H9 (cell line): ENCODE measurements at regions not wholly inside any gene's neighbourhood (a gene's known extent, or its start where the extent isn't known, plus 50 kb on each side); places are given as distances from the start of the nearest gene placed in this dataset.

Experiments
- DNase-seq: peaks from one replicate; pipeline ENCODE4 v3.0.0-alpha.2; 2017
- H2AFZ ChIP-seq: one replicate; pipeline ENCODE4 v1.6.1; 2013; ENCODE audit warnings: mild to moderate bottlenecking, low read length, control low read depth, moderate library complexity
- H2AK5ac ChIP-seq: 2 replicates; pipeline ENCODE4 v1.6.1; 2013; ENCODE audit warnings: low read length, control low read depth, mixed read lengths; ENCODE audit not compliant: insufficient read length
- H2BK120ac ChIP-seq: one replicate; pipeline ENCODE4 v1.6.1; 2013; ENCODE audit warnings: low read depth, mild to moderate bottlenecking, low read length, control low read depth, inconsistent platforms; ENCODE audit not compliant: poor library complexity, severe bottlenecking
- H2BK12ac ChIP-seq: 2 replicates; pipeline ENCODE4 v1.6.1; 2013; ENCODE audit warnings: low read length, control low read depth, mixed read lengths, low read depth; ENCODE audit not compliant: insufficient read length
- H2BK15ac ChIP-seq: 2 replicates; pipeline ENCODE4 v1.6.1; 2013; ENCODE audit warnings: low read depth, low read length, control low read depth
- H2BK20ac ChIP-seq: one replicate; pipeline ENCODE4 v1.6.1; 2013; ENCODE audit warnings: low read depth, mild to moderate bottlenecking, low read length, control low read depth, inconsistent platforms; ENCODE audit not compliant: poor library complexity, severe bottlenecking
- H2BK5ac ChIP-seq: 2 replicates; pipeline ENCODE4 v1.6.1; 2013; ENCODE audit warnings: low read length, control low read depth, mixed read lengths; ENCODE audit not compliant: insufficient read length
- H3K14ac ChIP-seq: 2 replicates; pipeline ENCODE4 v1.6.1; 2013; ENCODE audit warnings: low read length, control low read depth; ENCODE audit not compliant: insufficient read depth
- H3K18ac ChIP-seq: 2 replicates; pipeline ENCODE4 v1.6.1; 2013; ENCODE audit warnings: low read depth, mild to moderate bottlenecking, mixed read lengths, low read length, control low read depth; ENCODE audit not compliant: insufficient read length
- H3K23ac ChIP-seq: 2 replicates; pipeline ENCODE4 v1.6.1; 2013; ENCODE audit warnings: low read length, control low read depth, mixed read lengths, low read depth; ENCODE audit not compliant: insufficient read length
- H3K23me2 ChIP-seq: 2 replicates; pipeline ENCODE4 v1.6.1; 2013; ENCODE audit warnings: low read depth, mild to moderate bottlenecking, mixed read lengths, low read length, control low read depth; ENCODE audit not compliant: insufficient read length, poor library complexity, severe bottlenecking
- H3K27ac ChIP-seq: 2 replicates; pipeline ENCODE4 v1.5.1; 2013; ENCODE audit warnings: low read length, control low read depth, mixed read lengths, low read depth; ENCODE audit not compliant: insufficient read length
- H3K27me3 ChIP-seq: 2 replicates; pipeline ENCODE4 v1.6.1; 2013; ENCODE audit warnings: low read length, control low read depth, inconsistent platforms; ENCODE audit not compliant: insufficient read depth
- H3K4ac ChIP-seq: 2 replicates; pipeline ENCODE4 v1.6.1; 2013; ENCODE audit warnings: low read depth, mild to moderate bottlenecking, control low read depth, inconsistent platforms, low read length, moderate library complexity
- H3K4me1 ChIP-seq: 2 replicates; pipeline ENCODE4 v1.6.1; 2013; ENCODE audit warnings: low read length, control low read depth, inconsistent platforms; ENCODE audit not compliant: insufficient read depth
- H3K4me2 ChIP-seq: 2 replicates; pipeline ENCODE4 v1.6.1; 2013; ENCODE audit warnings: low read length, control low read depth, mixed read lengths; ENCODE audit not compliant: insufficient read length, insufficient read depth
- H3K56ac ChIP-seq: 2 replicates; pipeline ENCODE4 v1.6.1; 2013; ENCODE audit warnings: low read depth, mild to moderate bottlenecking, mixed read lengths, low read length, control low read depth; ENCODE audit not compliant: insufficient read length
- H3K79me1 ChIP-seq: 2 replicates; pipeline ENCODE4 v1.6.1; 2013; ENCODE audit warnings: low read depth, mild to moderate bottlenecking, moderate library complexity, low read length, control low read depth, inconsistent platforms; ENCODE audit not compliant: insufficient read depth, poor library complexity, severe bottlenecking
- H3K79me2 ChIP-seq: 2 replicates; pipeline ENCODE4 v1.6.1; 2013; ENCODE audit warnings: low read length, control low read depth, inconsistent platforms; ENCODE audit not compliant: insufficient read depth
- H3K9ac ChIP-seq: 2 replicates; pipeline ENCODE4 v1.6.1; 2013; ENCODE audit warnings: low read length, control low read depth, mixed read lengths; ENCODE audit not compliant: insufficient read length; ENCODE audit errors: extremely low read depth
- H3K9me3 ChIP-seq: one replicate; pipeline ENCODE4 v1.6.1; 2013; ENCODE audit warnings: low read depth, low read length, inconsistent platforms; ENCODE audit not compliant: control insufficient read depth
- H3T11ph ChIP-seq: one replicate; pipeline ENCODE4 v1.6.1; 2013; ENCODE audit warnings: mild to moderate bottlenecking, low read length, control low read depth, inconsistent platforms
- H4K20me1 ChIP-seq: one replicate; pipeline ENCODE4 v1.6.1; 2013; ENCODE audit not compliant: control insufficient read depth, insufficient read length, insufficient read depth
- H4K5ac ChIP-seq: 2 replicates; pipeline ENCODE4 v1.6.1; 2013; ENCODE audit warnings: low read depth, mild to moderate bottlenecking, mixed read lengths, low read length, control low read depth; ENCODE audit not compliant: insufficient read length
- H4K8ac ChIP-seq: replicated peaks from 2 replicates; pipeline ENCODE4 v1.6.1; 2013; ENCODE audit warnings: low read length, control low read depth, mixed read lengths, low read depth; ENCODE audit not compliant: insufficient read length
- H4K91ac ChIP-seq: 2 replicates; pipeline ENCODE4 v1.6.1; 2013; ENCODE audit warnings: low read depth, mild to moderate bottlenecking, moderate library complexity, mixed read lengths, low read length, control low read depth; ENCODE audit not compliant: insufficient read length
- H3K27ac Mint-ChIP-seq, 3 experiments: 2 replicates in 2 of 3; 3 replicates in 1 of 3; pipeline ENCODE4 v1.8.0; 2020 to 2021; ENCODE audit warnings: mixed read lengths in 3 of 3, mild to moderate bottlenecking in 1 of 3, moderate library complexity in 1 of 3
- H3K27me3 Mint-ChIP-seq: 2 replicates; pipeline ENCODE4 v1.8.0; 2021; ENCODE audit warnings: low read depth, mild to moderate bottlenecking, moderate library complexity, mixed read lengths
- H3K36me3 Mint-ChIP-seq, 3 experiments: 2 replicates in 2 of 3; 3 replicates in 1 of 3; pipeline ENCODE4 v1.8.0; 2020 to 2021; ENCODE audit warnings: low read depth in 3 of 3, mixed read lengths in 3 of 3; ENCODE audit not compliant: insufficient read depth in 1 of 3
- H3K4me1 Mint-ChIP-seq, 2 experiments: 2 replicates each; pipeline ENCODE4 v1.8.0; 2020; ENCODE audit warnings: mixed read lengths in 2 of 2
- H3K4me3 Mint-ChIP-seq, 2 experiments: 2 replicates in 1 of 2; 3 replicates in 1 of 2; pipeline ENCODE4 v1.8.0; 2020 to 2021; ENCODE audit warnings: mild to moderate bottlenecking in 2 of 2, mixed read lengths in 2 of 2, moderate library complexity in 1 of 2
- H3K9me3 Mint-ChIP-seq, 2 experiments: 2 replicates in 1 of 2; 3 replicates in 1 of 2; pipeline ENCODE4 v1.8.0; 2020; ENCODE audit warnings: mild to moderate bottlenecking in 2 of 2, mixed read lengths in 2 of 2, moderate library complexity in 1 of 2
- WGBS: extraction: QIAGEN DNeasy Blood & Tissue Kit; methylation state at CpG from one replicate; pipeline ENCODE4 v1.1.7; 2013; ENCODE audit warnings: missing lambda C conversion rate, low lambda C conversion rate, mixed read lengths; ENCODE audit not compliant: insufficient read length; ENCODE audit errors: extremely low coverage; 5-methylcytosine and 5-hydroxymethylcytosine counted together
- TF ChIP-seq, protein P1 (sequence below): fragments of 200-600 bp; sonication (generic); conservative IDR thresholded peaks from 3 replicates; pipeline ENCODE4 v1.8.0; 2021; ENCODE audit warnings: antibody characterized with exemption, mild to moderate bottlenecking

DNA sequence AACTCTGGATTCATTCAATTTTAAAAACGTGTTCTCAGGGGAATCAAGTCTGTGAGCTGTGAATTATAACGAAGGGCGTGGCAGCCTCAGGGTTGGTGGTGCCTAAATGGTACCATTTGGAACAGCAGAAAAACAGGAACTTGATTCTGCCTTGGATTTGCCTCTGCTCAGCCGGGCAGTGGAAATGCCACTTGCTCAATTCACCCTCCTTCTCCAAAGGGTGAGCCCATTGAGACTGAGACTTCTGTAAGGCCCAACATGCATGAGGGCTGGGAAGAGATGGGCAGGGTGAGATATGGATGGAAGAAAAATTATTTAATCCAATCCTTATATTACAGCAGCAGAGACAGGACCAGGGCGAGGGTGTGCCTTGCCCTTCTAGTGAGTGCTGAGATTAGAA lies 107.1 kb upstream of the HABP2 start:
- no peak overlapping the region for H2AK5ac ChIP-seq
- no peak overlapping the region for H2AFZ ChIP-seq
- no peak overlapping the region for H3K56ac ChIP-seq
- no peak overlapping the region for H3K9ac ChIP-seq
- no peak overlapping the region for H3K23ac ChIP-seq
- Mint-ChIP-seq H3K27me3 (peaks cover 59% of the 10 kb centered on the region), H3K9me3 (no peaks in the 10 kb centered on the region), H3K36me3 (no peaks in the 10 kb centered on the region; a peak in 1 of 7 replicates), H3K4me1 (peaks cover 0 to 2% of the 10 kb centered on the region in 2 experiments; a peak in 2 of 4 replicates), H3K27ac (no peak overlapping the region), H3K4me3 (no peak overlapping the region)
- H2BK12ac ChIP-seq: no peak overlapping the region
- no peak overlapping the region for H4K91ac ChIP-seq
- no peaks in the 10 kb centered on the region for H3K79me1 ChIP-seq
- no peak overlapping the region for H2BK20ac ChIP-seq
- H2BK5ac ChIP-seq: no peak overlapping the region
- H3K27ac ChIP-seq: no peak overlapping the region
- no peaks in the 10 kb centered on the region for H3K27me3 ChIP-seq
- no peak overlapping the region for H2BK15ac ChIP-seq
- DNase-seq: peak; percentile 0
- H4K5ac ChIP-seq: no peak overlapping the region
- no peak overlapping the region for H2BK120ac ChIP-seq
- no peak overlapping the region for H4K8ac ChIP-seq
- no peak overlapping the region for H3T11ph ChIP-seq
- H3K4me1 ChIP-seq: no peaks in the 10 kb centered on the region
- no peaks in the 10 kb centered on the region for H3K23me2 ChIP-seq
- no peaks in the 10 kb centered on the region for H3K9me3 ChIP-seq
- no peaks in the 10 kb centered on the region for H3K79me2 ChIP-seq
- H3K4me2 ChIP-seq: no peak overlapping the region
- WGBS: no CpG with 5 or more reads among the region's 5 CpGs
- no peak overlapping the region for H3K18ac ChIP-seq
- H3K14ac ChIP-seq: no peak overlapping the region
- TF ChIP-seq, protein P1, sequence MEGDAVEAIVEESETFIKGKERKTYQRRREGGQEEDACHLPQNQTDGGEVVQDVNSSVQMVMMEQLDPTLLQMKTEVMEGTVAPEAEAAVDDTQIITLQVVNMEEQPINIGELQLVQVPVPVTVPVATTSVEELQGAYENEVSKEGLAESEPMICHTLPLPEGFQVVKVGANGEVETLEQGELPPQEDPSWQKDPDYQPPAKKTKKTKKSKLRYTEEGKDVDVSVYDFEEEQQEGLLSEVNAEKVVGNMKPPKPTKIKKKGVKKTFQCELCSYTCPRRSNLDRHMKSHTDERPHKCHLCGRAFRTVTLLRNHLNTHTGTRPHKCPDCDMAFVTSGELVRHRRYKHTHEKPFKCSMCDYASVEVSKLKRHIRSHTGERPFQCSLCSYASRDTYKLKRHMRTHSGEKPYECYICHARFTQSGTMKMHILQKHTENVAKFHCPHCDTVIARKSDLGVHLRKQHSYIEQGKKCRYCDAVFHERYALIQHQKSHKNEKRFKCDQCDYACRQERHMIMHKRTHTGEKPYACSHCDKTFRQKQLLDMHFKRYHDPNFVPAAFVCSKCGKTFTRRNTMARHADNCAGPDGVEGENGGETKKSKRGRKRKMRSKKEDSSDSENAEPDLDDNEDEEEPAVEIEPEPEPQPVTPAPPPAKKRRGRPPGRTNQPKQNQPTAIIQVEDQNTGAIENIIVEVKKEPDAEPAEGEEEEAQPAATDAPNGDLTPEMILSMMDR: no peak
- peaks cover 4% of the 10 kb centered on the region for H4K20me1 ChIP-seq
- H3K4ac ChIP-seq: no peak overlapping the region
